Smooth muscle cell (in vitro differentiated cells): ENCODE measurements at regions not wholly inside any gene's neighbourhood (a gene's known extent, or its start where the extent isn't known, plus 50 kb on each side); places are given as distances from the start of the nearest gene placed in this dataset.

Experiments used
- DNase-seq: peaks from one replicate; lab custom pipeline; 2025; ENCODE audit not compliant: unreplicated experiment; lab: John Stamatoyannopoulos, UW
- H2AFZ ChIP-seq: fragments of 200-600 bp; sonication (generic); 2 replicates; pipeline ENCODE4 v1.6.0; 2016; ENCODE audit warnings: antibody characterized with exemption, low read depth, mild to moderate bottlenecking
- H3F3A ChIP-seq: fragments of 200-600 bp; sonication (generic); 2 replicates; pipeline ENCODE4 v1.6.0; 2017; ENCODE audit warnings: antibody characterized with exemption, low read depth
- H3K27ac ChIP-seq: fragments of 200-600 bp; sonication (generic); 2 replicates; pipeline ENCODE4 v1.5.1; 2016; ENCODE audit warnings: low read depth, mild to moderate bottlenecking
- H3K27me3 ChIP-seq: fragments of 200-600 bp; sonication (generic); 2 replicates; pipeline ENCODE4 v1.6.1; 2016; ENCODE audit warnings: low read depth, mild to moderate bottlenecking
- H3K36me3 ChIP-seq: fragments of 200-600 bp; sonication (generic); 2 replicates; pipeline ENCODE4 v1.5.1; 2016; ENCODE audit warnings: low read depth
- H3K4me1 ChIP-seq: fragments of 200-600 bp; sonication (generic); 2 replicates; pipeline ENCODE4 v1.5.1; 2016; ENCODE audit warnings: low read depth
- H3K4me2 ChIP-seq: fragments of 200-600 bp; sonication (generic); 2 replicates; pipeline ENCODE4 v1.6.0; 2016; ENCODE audit warnings: mild to moderate bottlenecking
- H3K4me3 ChIP-seq: fragments of 200-600 bp; sonication (generic); 2 replicates; pipeline ENCODE4 v1.5.1; 2016; ENCODE audit warnings: mild to moderate bottlenecking
- H3K79me2 ChIP-seq: fragments of 200-600 bp; sonication (generic); 2 replicates; pipeline ENCODE4 v1.6.0; 2016; ENCODE audit warnings: low read depth, mild to moderate bottlenecking
- H3K9ac ChIP-seq: fragments of 200-600 bp; sonication (generic); 2 replicates; pipeline ENCODE4 v1.6.0; 2016; ENCODE audit warnings: low read depth
- H3K9me3 ChIP-seq: fragments of 200-600 bp; sonication (generic); replicated peaks from 2 replicates; pipeline ENCODE4 v1.5.1; 2016; ENCODE audit warnings: low read depth
- H4K20me1 ChIP-seq: fragments of 200-600 bp; sonication (generic); 2 replicates; pipeline ENCODE4 v1.6.0; 2016; ENCODE audit warnings: low read depth
- WGBS: methylation state at CpG from one replicate; pipeline ENCODE4 v1.1.7; 2016; ENCODE audit warnings: low lambda C conversion rate; 5-methylcytosine and 5-hydroxymethylcytosine counted together
- TF ChIP-seq, protein P1 (sequence below): fragments of 200-600 bp; sonication (generic); IDR thresholded peaks from 2 replicates; pipeline ENCODE4 v1.5.1; 2017; ENCODE audit warnings: borderline replicate concordance, mild to moderate bottlenecking, antibody characterized with exemption; ENCODE audit not compliant: insufficient read depth, poor library complexity, severe bottlenecking

DNA sequence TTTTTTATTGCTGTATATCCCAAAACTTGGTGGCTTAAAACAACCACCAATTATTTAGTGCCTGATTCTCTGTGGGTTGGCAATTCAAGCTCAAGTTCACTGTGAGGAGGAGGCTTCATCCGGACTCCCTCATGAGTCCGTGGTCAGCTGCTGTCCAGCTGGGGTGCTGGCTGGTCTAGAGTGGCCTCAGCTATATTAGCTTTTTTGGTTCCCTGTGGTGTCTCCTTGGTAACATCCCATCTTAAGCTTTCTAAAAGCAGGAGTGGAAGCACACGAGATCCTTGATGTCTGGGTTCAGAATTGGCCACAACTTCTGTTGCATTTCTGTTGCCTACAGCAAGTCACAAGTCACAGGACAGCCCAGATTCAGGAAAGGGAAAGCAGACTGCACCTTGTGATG, 536.5 kb upstream of the FZD8 start:
- no peak for DNase-seq
- no peaks in the 10 kb centered on the region for H3K36me3 ChIP-seq
- no peak overlapping the region for H3K9ac ChIP-seq
- H3K27ac ChIP-seq: no peak overlapping the region
- no peaks in the 10 kb centered on the region for H3K9me3 ChIP-seq
- H3F3A ChIP-seq: no peaks in the 10 kb centered on the region
- H3K27me3 ChIP-seq: no peaks in the 10 kb centered on the region
- TF ChIP-seq, protein P1, sequence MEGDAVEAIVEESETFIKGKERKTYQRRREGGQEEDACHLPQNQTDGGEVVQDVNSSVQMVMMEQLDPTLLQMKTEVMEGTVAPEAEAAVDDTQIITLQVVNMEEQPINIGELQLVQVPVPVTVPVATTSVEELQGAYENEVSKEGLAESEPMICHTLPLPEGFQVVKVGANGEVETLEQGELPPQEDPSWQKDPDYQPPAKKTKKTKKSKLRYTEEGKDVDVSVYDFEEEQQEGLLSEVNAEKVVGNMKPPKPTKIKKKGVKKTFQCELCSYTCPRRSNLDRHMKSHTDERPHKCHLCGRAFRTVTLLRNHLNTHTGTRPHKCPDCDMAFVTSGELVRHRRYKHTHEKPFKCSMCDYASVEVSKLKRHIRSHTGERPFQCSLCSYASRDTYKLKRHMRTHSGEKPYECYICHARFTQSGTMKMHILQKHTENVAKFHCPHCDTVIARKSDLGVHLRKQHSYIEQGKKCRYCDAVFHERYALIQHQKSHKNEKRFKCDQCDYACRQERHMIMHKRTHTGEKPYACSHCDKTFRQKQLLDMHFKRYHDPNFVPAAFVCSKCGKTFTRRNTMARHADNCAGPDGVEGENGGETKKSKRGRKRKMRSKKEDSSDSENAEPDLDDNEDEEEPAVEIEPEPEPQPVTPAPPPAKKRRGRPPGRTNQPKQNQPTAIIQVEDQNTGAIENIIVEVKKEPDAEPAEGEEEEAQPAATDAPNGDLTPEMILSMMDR: no peak
- WGBS: 95% methylated on average over 3 of the region's 3 CpGs
- no peak overlapping the region for H3K4me2 ChIP-seq
- no peak overlapping the region for H3K4me3 ChIP-seq
- H4K20me1 ChIP-seq: no peaks in the 10 kb centered on the region
- H3K79me2 ChIP-seq: no peaks in the 10 kb centered on the region
- H3K4me1 ChIP-seq: peaks cover 5% of the 10 kb centered on the region
- no peak overlapping the region for H2AFZ ChIP-seq

DNA sequence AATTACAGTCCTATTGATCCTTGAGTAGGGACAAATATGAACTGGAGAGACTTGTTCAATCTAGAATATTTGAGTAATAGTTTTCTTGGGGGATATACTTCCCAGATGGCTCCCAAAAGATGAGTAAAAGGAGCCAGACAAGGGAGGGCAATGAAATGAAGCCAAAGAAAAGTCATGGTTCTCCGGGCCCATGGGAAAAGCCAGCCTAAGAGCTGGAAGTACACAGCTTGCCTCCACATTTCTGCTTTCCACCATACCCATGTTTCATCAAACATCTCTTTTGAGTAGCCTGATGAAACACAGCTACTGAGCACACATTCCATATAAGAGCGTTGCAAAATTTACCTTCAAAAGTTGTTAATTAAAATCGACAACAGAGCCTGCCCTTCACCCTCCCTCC, 535.0 kb upstream of the FZD8 start:
- no peaks in the 10 kb centered on the region for H3F3A ChIP-seq
- no peak overlapping the region for H2AFZ ChIP-seq
- H3K36me3 ChIP-seq: no peaks in the 10 kb centered on the region
- no peak overlapping the region for H3K27ac ChIP-seq
- TF ChIP-seq, protein P1: no peak
- H3K79me2 ChIP-seq: no peaks in the 10 kb centered on the region
- H3K4me2 ChIP-seq: no peak overlapping the region
- peaks cover 8% of the 10 kb centered on the region for H3K4me1 ChIP-seq
- no peak for DNase-seq
- no peak overlapping the region for H3K4me3 ChIP-seq
- no peak overlapping the region for H3K9ac ChIP-seq
- H4K20me1 ChIP-seq: no peaks in the 10 kb centered on the region
- WGBS: 83% methylated on average over 3 of the region's 3 CpGs
- H3K27me3 ChIP-seq: no peaks in the 10 kb centered on the region
- no peaks in the 10 kb centered on the region for H3K9me3 ChIP-seq

DNA sequence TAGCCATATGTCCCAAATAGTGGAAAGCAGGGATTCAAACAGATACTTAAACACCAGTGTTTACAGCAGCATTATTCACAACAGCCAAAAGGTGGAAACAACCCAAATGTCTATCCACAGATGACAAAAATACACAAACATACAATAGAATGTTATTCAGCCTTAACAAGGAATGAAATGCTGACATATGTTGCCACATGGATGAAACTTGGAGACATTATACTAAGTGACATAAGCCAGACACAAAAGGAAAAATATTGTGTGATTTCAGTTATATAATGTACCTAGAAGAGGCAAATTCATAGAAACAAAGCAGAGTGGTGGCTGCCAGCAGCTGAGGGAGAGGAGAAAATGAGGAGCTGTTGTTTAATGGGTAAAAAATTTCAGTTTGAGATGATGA, 533.9 kb upstream of the FZD8 start:
- Histone ChIP-seq H3K27me3 (no peaks in the 10 kb centered on the region), H3K4me3 (no peak overlapping the region), H3K9ac (no peak overlapping the region), H2AFZ (no peak overlapping the region), H3K4me2 (no peak overlapping the region), H3K36me3 (no peaks in the 10 kb centered on the region), H3K9me3 (no peaks in the 10 kb centered on the region), H3F3A (no peaks in the 10 kb centered on the region), H3K4me1 (peaks cover 8% of the 10 kb centered on the region), H4K20me1 (no peaks in the 10 kb centered on the region), H3K79me2 (no peaks in the 10 kb centered on the region), H3K27ac (no peak overlapping the region)
- DNase-seq: no peak
- TF ChIP-seq, protein P1: no peak

DNA sequence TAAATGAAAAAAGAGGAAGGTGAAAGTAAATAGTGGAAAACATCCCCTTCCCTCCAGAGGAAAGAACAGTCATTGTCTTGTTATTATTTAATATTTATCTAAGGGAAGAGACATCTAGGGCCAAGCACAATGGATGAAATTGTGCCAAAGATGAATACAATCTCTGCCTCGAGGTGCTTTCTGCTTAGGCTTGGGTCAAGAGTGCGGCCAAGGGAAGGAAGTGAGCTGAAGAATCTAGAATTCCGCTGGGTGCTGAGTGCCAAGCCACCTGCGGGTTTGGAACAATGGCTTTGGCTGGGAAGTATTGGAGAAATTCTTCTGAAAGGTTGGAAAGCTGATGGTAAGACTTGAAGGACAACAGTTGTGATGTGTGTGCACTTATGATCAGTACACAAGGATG, 531.3 kb upstream of the FZD8 start:
- Histone ChIP-seq H2AFZ (no peak overlapping the region), H3K4me3 (no peak overlapping the region), H3K36me3 (no peaks in the 10 kb centered on the region), H3K9me3 (no peaks in the 10 kb centered on the region), H3K4me1 (peaks cover 8% of the 10 kb centered on the region), H3K27ac (peak overlapping the region; percentile 79), H3K27me3 (no peaks in the 10 kb centered on the region), H3K79me2 (no peaks in the 10 kb centered on the region), H3K9ac (no peak overlapping the region), H3F3A (no peaks in the 10 kb centered on the region), H4K20me1 (no peaks in the 10 kb centered on the region), H3K4me2 (no peak overlapping the region)
- TF ChIP-seq, protein P1: no peak
- DNase-seq: no peak
- 86% methylated on average over 4 of the region's 4 CpGs for WGBS
